ENCODE measurements at regions not wholly inside any gene's neighbourhood (a gene's known extent, or its start where the extent isn't known, plus 50 kb on each side); places are given as distances from the start of the nearest gene placed in this dataset.

GRCh38 chr6:91812596-91813274 is 1225.9 kb upstream of the MAP3K7 start:
- TF ChIP-seq POLR2A (IDR thresholded peaks at IDR 0.05) (no peak), CTCF (IDR thresholded peaks at IDR 0.05) (no peak)
